Activated CD4-positive, alpha-beta T cell treated with anti-CD3 and anti-CD28 coated beads, Interleukin-2, amount 10 ng/mL, durations not matched to agents 24 days and 14 days (primary cell): ENCODE measurements at regions not wholly inside any gene's neighbourhood (a gene's known extent, or its start where the extent isn't known, plus 50 kb on each side); places are given as distances from the start of the nearest gene placed in this dataset.

Source experiments
- DNase-seq: peaks from one replicate; pipeline ENCODE4 v3.0.0; 2022
- H3K27ac Mint-ChIP-seq: one replicate; pipeline ENCODE4 v1.8.0; 2022; ENCODE audit warnings: mild to moderate bottlenecking, mixed read lengths
- H3K27me3 Mint-ChIP-seq: one replicate; pipeline ENCODE4 v1.8.0; 2022; ENCODE audit warnings: mixed read lengths
- H3K36me3 Mint-ChIP-seq: one replicate; pipeline ENCODE4 v1.8.0; 2022; ENCODE audit warnings: low read depth, mild to moderate bottlenecking, mixed read lengths
- H3K4me1 Mint-ChIP-seq: one replicate; pipeline ENCODE4 v1.8.0; 2021; ENCODE audit warnings: mixed read lengths
- H3K4me3 Mint-ChIP-seq: one replicate; pipeline ENCODE4 v1.8.0; 2022; ENCODE audit warnings: mild to moderate bottlenecking, moderate library complexity, mixed read lengths
- H3K9me3 Mint-ChIP-seq: one replicate; pipeline ENCODE4 v1.8.0; 2021; ENCODE audit warnings: mixed read lengths
- intact Hi-C: fragments of 100-400 bp; cut with micrococcal nuclease; formaldehyde crosslinking; loops from one replicate; pipeline ENCODE4 v1.15.1; 2023

- peaks cover 15% of the 10 kb centered on the region for H3K4me1 Mint-ChIP-seq
- intact Hi-C loops: loop anchor here (1.0 kb wide), 1 partner anchor 108 kb away; no protein-coding TSS in a partner anchor
- peaks cover 5% of the 10 kb centered on the region for H3K9me3 Mint-ChIP-seq
- peak overlapping the region; percentile 46 for H3K27ac Mint-ChIP-seq
- no peak for DNase-seq
- H3K27me3 Mint-ChIP-seq: peaks cover 4% of the 10 kb centered on the region
- H3K4me3 Mint-ChIP-seq: no peak overlapping the region
- no peaks in the 10 kb centered on the region for H3K36me3 Mint-ChIP-seq
Observed at GRCh38 chr5:168120401-168121137, 170.9 kb upstream of the WWC1 start.

DNA sequence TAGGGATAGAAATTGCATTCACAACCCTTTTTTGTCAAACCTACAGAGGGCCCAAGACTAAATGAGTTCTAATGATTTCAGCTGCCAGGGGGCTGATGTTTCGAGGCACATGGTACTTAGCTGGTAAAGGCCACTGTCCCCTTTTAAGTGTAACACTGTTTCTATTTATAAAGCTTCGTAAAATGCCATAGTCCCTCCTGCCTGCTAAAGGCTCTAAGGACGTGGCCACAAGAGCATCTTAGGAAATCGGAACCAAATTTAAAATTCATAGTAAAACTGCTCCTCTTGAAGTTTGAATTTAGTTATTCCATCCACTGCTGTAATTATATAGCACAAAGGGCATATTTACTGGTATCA, 170.3 kb upstream of the WWC1 start:
- peaks cover 15% of the 10 kb centered on the region for H3K4me1 Mint-ChIP-seq
- H3K4me3 Mint-ChIP-seq: no peak overlapping the region
- peaks cover 5% of the 10 kb centered on the region for H3K9me3 Mint-ChIP-seq
- intact Hi-C loops: no loop called here
- no peaks in the 10 kb centered on the region for H3K36me3 Mint-ChIP-seq
- no peak for DNase-seq
- peaks cover 4% of the 10 kb centered on the region for H3K27me3 Mint-ChIP-seq
- H3K27ac Mint-ChIP-seq: no peak overlapping the region

DNA sequence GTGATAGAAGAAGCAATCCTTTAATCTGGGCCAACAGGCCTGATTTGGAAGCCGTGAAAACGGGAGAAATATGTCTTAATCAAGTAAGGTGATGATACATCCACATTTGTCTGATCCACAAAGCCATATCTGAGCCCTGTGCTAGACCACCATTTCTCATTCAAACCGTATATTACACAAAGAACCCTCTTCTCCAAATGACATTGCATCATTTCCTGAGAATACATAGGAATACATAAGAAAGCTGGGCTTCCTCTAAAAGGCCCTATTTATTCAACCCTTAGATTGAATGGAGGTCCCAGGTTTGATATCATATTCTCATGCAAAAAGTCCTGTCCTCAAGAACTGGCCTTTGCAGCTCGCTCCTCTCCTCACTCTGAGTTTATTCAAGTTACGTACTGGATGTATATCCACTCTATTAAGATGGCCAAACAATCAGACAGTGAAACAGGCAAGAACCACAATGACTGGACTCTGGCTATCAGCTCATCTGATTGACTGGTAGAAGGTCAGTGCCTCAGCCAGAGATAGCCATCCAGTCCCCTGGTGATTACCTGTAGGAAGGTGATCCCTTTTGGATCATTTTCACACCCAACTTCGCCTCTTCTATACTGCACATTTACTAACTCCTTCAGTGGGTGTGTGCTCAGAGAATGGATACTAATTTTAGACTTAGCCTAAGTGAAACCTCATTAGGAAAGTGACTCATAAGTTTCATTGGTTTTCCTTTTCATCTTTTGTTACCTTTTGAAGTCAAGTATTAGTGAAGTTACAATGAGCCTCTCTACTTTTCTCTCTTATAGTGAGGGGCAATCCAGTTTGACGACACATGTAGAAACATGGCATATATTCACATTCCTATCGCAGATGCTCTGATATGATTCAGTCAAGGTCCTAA, 167.6 kb upstream of the WWC1 start:
- Mint-ChIP-seq H3K4me3 (peak overlapping the region; percentile 31), H3K9me3 (peaks cover 5% of the 10 kb centered on the region), H3K27ac (peak overlapping the region; percentile 5), H3K4me1 (peaks cover 15% of the 10 kb centered on the region), H3K27me3 (peaks cover 4% of the 10 kb centered on the region), H3K36me3 (no peaks in the 10 kb centered on the region)
- intact Hi-C loops: no loop called here
- no peak for DNase-seq

DNA sequence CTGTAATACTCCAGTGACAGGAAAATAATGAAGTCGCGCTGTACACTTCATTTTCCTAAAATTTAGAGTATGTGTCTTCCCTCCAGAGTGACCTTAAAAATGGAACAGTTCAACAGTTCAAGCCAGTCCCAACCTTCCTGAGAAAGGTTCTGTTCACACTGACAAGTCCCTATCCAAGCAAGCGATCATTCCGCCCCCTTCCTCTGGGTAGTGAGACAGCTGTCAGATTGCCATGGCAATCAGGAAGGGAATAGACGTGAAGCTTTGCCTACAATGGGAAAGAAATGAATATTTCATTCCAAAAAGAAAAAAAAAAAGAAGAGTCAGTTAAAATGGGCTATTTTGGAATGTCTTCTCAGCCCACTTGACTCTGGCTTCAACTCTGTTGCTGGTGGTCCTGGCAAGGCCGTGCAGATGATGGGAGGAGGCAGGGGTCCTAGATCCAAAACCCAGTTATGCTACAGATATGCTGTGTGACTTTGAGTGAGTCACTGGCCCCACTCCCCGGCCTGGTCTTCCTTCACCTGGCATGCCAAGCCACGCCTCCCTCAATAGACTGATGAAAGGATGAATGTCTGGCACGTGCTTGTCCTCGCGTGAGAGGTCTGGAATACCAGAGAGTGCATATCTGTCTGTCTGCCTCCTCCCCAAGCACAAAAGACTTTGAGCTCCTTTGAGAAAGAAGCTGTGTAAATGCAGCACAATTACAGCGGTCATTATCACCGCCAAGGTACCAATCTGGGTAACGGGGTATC, 165.8 kb upstream of the WWC1 start:
- DNase-seq: no peak
- H3K27ac Mint-ChIP-seq: no peak overlapping the region
- H3K27me3 Mint-ChIP-seq: peaks cover 4% of the 10 kb centered on the region
- H3K4me1 Mint-ChIP-seq: peaks cover 9% of the 10 kb centered on the region
- peaks cover 5% of the 10 kb centered on the region for H3K9me3 Mint-ChIP-seq
- H3K4me3 Mint-ChIP-seq: no peak overlapping the region
- H3K36me3 Mint-ChIP-seq: no peaks in the 10 kb centered on the region
- intact Hi-C loops: no loop called here

- peaks cover 5% of the 10 kb centered on the region for H3K4me1 Mint-ChIP-seq
- no peak for DNase-seq
- H3K4me3 Mint-ChIP-seq: no peak overlapping the region
- intact Hi-C loops: no loop called here
- H3K27me3 Mint-ChIP-seq: peaks cover 3% of the 10 kb centered on the region
- no peak overlapping the region for H3K27ac Mint-ChIP-seq
- peaks cover 5% of the 10 kb centered on the region for H3K9me3 Mint-ChIP-seq
- H3K36me3 Mint-ChIP-seq: no peaks in the 10 kb centered on the region
Observed at GRCh38 chr5:168126606-168127005, 164.8 kb upstream of the WWC1 start.

- no peak for DNase-seq
- H3K4me1 Mint-ChIP-seq: peaks cover 5% of the 10 kb centered on the region
- H3K4me3 Mint-ChIP-seq: no peak overlapping the region
- H3K27ac Mint-ChIP-seq: no peak overlapping the region
- intact Hi-C loops: no loop called here
- H3K9me3 Mint-ChIP-seq: peaks cover 5% of the 10 kb centered on the region
- no peaks in the 10 kb centered on the region for H3K36me3 Mint-ChIP-seq
- peaks cover 3% of the 10 kb centered on the region for H3K27me3 Mint-ChIP-seq
Observed at GRCh38 chr5:168128111-168128510, 163.3 kb upstream of the WWC1 start.

GRCh38 chr5:168128557-168128956, 162.9 kb upstream of the WWC1 start:
- H3K36me3 Mint-ChIP-seq: no peaks in the 10 kb centered on the region
- H3K4me1 Mint-ChIP-seq: peaks cover 5% of the 10 kb centered on the region
- intact Hi-C loops: no loop called here
- no peak overlapping the region for H3K27ac Mint-ChIP-seq
- H3K9me3 Mint-ChIP-seq: peaks cover 5% of the 10 kb centered on the region
- H3K27me3 Mint-ChIP-seq: peaks cover 3% of the 10 kb centered on the region
- no peak overlapping the region for H3K4me3 Mint-ChIP-seq
- DNase-seq: no peak

DNA sequence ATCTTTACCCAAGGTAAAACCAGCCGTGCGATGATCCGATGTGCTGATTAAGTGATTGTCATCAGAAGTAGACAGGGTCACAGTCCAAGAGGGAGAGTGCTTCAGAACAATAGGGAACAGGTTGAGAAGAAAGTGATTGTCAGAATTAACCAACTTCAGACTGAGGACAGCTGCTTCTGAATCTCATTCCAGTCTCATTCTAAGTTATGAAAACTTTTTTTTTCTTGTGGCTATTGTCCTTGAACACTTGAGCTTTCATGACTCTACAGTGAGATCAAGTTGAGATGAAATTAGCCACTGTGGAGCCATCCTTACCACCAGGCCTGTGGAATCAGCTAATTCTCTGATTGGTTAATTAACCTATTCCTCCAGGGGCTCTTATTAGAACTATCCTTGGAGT, 159.9 kb upstream of the WWC1 start:
- DNase-seq: no peak
- Mint-ChIP-seq H3K4me1 (no peaks in the 10 kb centered on the region), H3K9me3 (no peaks in the 10 kb centered on the region), H3K27me3 (peaks cover 3% of the 10 kb centered on the region), H3K27ac (no peak overlapping the region), H3K4me3 (no peak overlapping the region), H3K36me3 (no peaks in the 10 kb centered on the region)
- intact Hi-C loops: no loop called here

GRCh38 chr5:168132241-168132641, 159.2 kb upstream of the WWC1 start:
- Mint-ChIP-seq H3K27ac (no peak overlapping the region), H3K27me3 (peaks cover 3% of the 10 kb centered on the region), H3K4me3 (no peak overlapping the region), H3K36me3 (no peaks in the 10 kb centered on the region), H3K4me1 (no peaks in the 10 kb centered on the region), H3K9me3 (no peaks in the 10 kb centered on the region)
- DNase-seq: no peak
- intact Hi-C loops: no loop called here

DNA sequence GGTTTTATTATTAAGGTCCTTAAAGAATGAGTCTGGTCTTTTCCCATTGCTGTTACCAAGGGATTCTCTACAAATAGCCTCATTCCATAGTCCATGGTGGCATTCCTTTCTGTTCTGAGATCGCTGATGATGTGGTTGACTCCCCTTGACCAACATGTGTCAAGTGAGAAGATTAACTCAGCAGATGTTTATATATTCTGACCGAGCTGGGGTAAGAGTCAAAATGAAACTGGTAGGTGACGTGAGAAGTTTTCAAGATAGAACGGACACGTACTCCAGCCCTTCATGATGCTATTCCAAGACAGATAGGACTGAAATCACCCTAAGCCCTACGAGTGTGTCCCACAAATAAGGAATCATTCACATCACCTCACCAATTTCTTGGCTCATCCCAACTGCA, 155.5 kb upstream of the WWC1 start:
- no peak for DNase-seq
- no peak overlapping the region for H3K4me3 Mint-ChIP-seq
- H3K9me3 Mint-ChIP-seq: no peaks in the 10 kb centered on the region
- H3K27me3 Mint-ChIP-seq: peaks cover 2% of the 10 kb centered on the region
- H3K4me1 Mint-ChIP-seq: peaks cover 2% of the 10 kb centered on the region
- H3K27ac Mint-ChIP-seq: no peak overlapping the region
- no peaks in the 10 kb centered on the region for H3K36me3 Mint-ChIP-seq
- intact Hi-C loops: no loop called here

GRCh38 chr5:168136340-168136739, 155.1 kb upstream of the WWC1 start:
- intact Hi-C loops: no loop called here
- H3K36me3 Mint-ChIP-seq: no peaks in the 10 kb centered on the region
- no peak for DNase-seq
- H3K27ac Mint-ChIP-seq: no peak overlapping the region
- no peak overlapping the region for H3K4me3 Mint-ChIP-seq
- peaks cover 2% of the 10 kb centered on the region for H3K27me3 Mint-ChIP-seq
- peaks cover 2% of the 10 kb centered on the region for H3K4me1 Mint-ChIP-seq
- no peaks in the 10 kb centered on the region for H3K9me3 Mint-ChIP-seq

- H3K36me3 Mint-ChIP-seq: no peaks in the 10 kb centered on the region
- H3K27me3 Mint-ChIP-seq: peaks cover 2% of the 10 kb centered on the region
- intact Hi-C loops: no loop called here
- no peak for DNase-seq
- H3K27ac Mint-ChIP-seq: no peak overlapping the region
- H3K4me3 Mint-ChIP-seq: no peak overlapping the region
- no peaks in the 10 kb centered on the region for H3K9me3 Mint-ChIP-seq
- H3K4me1 Mint-ChIP-seq: peaks cover 2% of the 10 kb centered on the region
Observed at GRCh38 chr5:168137265-168137664, 154.2 kb upstream of the WWC1 start.

GRCh38 chr5:168140241-168140640, 151.2 kb upstream of the WWC1 start:
- H3K27me3 Mint-ChIP-seq: peaks cover 2% of the 10 kb centered on the region
- DNase-seq: no peak
- no peak overlapping the region for H3K4me3 Mint-ChIP-seq
- H3K9me3 Mint-ChIP-seq: no peaks in the 10 kb centered on the region
- H3K4me1 Mint-ChIP-seq: peaks cover 2% of the 10 kb centered on the region
- H3K36me3 Mint-ChIP-seq: no peaks in the 10 kb centered on the region
- intact Hi-C loops: no loop called here
- H3K27ac Mint-ChIP-seq: no peak overlapping the region

DNA sequence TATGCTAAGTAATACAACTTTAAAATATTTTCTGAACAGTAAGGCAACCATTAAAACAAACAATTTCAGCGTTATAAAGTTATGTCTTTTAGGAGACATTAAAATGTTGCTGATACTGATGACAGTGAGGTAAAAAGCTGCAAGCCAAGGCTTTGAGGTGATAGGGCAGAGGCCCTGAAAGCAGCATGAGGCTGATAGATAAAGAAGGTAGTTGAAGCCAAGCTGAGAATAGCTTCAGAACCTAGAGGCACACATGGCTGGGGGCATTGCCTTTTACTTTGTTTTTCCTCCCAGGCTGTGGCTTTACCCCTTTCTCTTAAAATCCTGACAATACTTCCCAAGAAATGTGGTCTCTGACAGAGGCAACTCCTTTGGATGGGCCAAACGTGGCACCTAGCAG, 149.0 kb upstream of the WWC1 start:
- intact Hi-C loops: no loop called here
- peaks cover 2% of the 10 kb centered on the region for H3K27me3 Mint-ChIP-seq
- no peak for DNase-seq
- H3K4me3 Mint-ChIP-seq: no peak overlapping the region
- H3K27ac Mint-ChIP-seq: no peak overlapping the region
- no peaks in the 10 kb centered on the region for H3K9me3 Mint-ChIP-seq
- H3K4me1 Mint-ChIP-seq: peaks cover 1% of the 10 kb centered on the region
- no peaks in the 10 kb centered on the region for H3K36me3 Mint-ChIP-seq
